Liver (tissue), 2 donors: ENCODE measurements at regions not wholly inside any gene's neighbourhood (a gene's known extent, or its start where the extent isn't known, plus 50 kb on each side); places are given as distances from the start of the nearest gene placed in this dataset.

Experiments
- CTCF ChIP-seq: fragments of 150-350 bp; IDR thresholded peaks from 2 replicates; pipeline ENCODE4 v1.5.1; 2017; ENCODE audit warnings: improper control_type of control experiment, low read depth, low read length; ENCODE audit not compliant: missing input control
- ZBTB33 ChIP-seq: IDR thresholded peaks from 2 replicates; pipeline ENCODE4 v1.6.1; 2016; ENCODE audit warnings: antibody characterized with exemption
- donor health status: healthy.

GRCh38 chr10:62658516-62658915 is 146.0 kb upstream of the ADO start:
- TF ChIP-seq ZBTB33 (no peak), CTCF (no peak)
